ENCODE measurements at regions not wholly inside any gene's neighbourhood (a gene's known extent, or its start where the extent isn't known, plus 50 kb on each side); places are given as distances from the start of the nearest gene placed in this dataset.

DNA sequence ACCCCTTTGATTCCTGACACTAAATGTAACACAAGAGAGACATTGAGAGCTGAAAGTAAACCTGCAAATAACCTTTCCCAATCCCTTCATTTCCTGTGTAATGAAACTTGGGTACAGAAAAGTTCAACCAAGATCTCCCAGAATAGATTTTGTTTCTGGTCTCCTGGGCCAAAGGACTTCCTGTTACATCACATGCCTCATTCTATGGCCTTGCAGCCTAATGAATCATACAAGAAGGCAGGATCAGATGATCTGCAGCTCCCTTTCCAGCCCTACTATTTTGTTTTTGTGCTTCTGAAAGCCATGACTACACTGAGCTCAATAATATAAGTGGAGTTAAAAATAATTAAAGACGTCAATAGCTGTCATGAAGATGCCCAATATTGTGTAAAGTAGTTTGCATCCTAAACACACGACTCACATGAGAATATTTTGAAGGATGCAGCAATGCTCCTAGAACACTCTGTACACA is 73.4 kb upstream of the NOX3 start:
- CTCF ChIA-PET = interaction anchor here (0.6 to 2.6 kb wide), 15 partner anchors 8 to 571 kb away, joined by 3 to 20 read pairs (median 4); no protein-coding TSS in a partner anchor
- TF ChIP-seq, protein P1, sequence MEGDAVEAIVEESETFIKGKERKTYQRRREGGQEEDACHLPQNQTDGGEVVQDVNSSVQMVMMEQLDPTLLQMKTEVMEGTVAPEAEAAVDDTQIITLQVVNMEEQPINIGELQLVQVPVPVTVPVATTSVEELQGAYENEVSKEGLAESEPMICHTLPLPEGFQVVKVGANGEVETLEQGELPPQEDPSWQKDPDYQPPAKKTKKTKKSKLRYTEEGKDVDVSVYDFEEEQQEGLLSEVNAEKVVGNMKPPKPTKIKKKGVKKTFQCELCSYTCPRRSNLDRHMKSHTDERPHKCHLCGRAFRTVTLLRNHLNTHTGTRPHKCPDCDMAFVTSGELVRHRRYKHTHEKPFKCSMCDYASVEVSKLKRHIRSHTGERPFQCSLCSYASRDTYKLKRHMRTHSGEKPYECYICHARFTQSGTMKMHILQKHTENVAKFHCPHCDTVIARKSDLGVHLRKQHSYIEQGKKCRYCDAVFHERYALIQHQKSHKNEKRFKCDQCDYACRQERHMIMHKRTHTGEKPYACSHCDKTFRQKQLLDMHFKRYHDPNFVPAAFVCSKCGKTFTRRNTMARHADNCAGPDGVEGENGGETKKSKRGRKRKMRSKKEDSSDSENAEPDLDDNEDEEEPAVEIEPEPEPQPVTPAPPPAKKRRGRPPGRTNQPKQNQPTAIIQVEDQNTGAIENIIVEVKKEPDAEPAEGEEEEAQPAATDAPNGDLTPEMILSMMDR (IDR thresholded peaks at IDR 0.05; ENCODE audit: insufficient read depth, low read length, missing control alignments) = no peak
- no peak overlapping the region for H3K4me3 ChIP-seq (ENCODE audit: low read depth, low read length)
- DNase-seq (ENCODE audit: low read depth, low spot score) = peak; percentile 88
- POLR2A ChIA-PET = interaction anchor here (1.1 kb wide), 1 partner anchor 36 kb away, joined by 4 read pairs; no protein-coding TSS in a partner anchor

DNA sequence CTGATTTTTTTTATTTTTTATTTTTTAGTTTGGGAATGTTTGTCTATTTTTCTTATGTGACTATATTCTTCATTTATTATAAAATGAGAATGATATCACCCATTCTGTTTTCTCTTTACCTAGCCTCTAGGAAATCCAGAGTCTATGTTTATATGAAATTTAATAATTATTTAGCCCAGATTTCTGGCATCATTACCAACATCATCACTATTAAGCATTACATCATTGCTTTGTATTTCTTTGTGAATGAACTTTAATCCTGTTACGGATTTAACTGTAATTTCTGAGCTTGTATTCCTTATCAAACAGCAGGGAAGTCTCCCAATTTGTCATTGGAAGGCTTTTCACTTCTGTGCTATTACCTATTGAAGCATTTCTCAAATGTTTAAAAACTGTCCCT is 72.7 kb upstream of the NOX3 start:
- ChIA-PET POLR2A (no interaction called here), CTCF (interaction anchor here (1.0 to 2.6 kb wide), 10 partner anchors 9 to 200 kb away, joined by 3 to 20 read pairs (median 8); no protein-coding TSS in a partner anchor)

DNA sequence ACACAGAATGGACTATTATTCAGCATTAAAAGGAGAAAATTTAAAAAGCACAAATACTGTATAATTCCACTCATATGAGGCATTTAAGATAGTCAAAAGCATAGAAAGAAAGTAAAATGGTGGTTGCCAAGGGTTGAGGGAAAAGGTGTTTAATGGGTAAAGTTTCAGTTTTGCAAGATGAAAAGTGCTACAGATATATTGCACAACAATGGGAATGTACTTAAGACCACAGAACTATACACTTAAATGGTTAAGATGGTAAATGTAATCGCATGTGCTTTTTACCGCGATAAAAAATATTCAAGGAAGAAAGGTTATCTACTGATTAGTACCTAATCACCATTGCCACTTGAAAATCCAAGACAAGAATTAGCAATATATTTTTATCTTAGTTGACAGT is 71.8 kb upstream of the NOX3 start:
- CTCF ChIA-PET = interaction anchor here (2.6 kb wide), 1 partner anchor 187 kb away, joined by 20 read pairs; no protein-coding TSS in a partner anchor
- no peak overlapping the region for H3K4me3 ChIP-seq (ENCODE audit: low read depth, low read length)
- POLR2A ChIA-PET = no interaction called here
- no peak for DNase-seq (ENCODE audit: low read depth, low spot score)
- TF ChIP-seq, protein P1 (IDR thresholded peaks at IDR 0.05; ENCODE audit: insufficient read depth, low read length, missing control alignments) = no peak

More for the DNA sequence above, 72.7 kb upstream of the NOX3 start:
- no peak overlapping the region for H3K4me3 ChIP-seq (ENCODE audit: low read depth, low read length)
- DNase-seq (ENCODE audit: low read depth, low spot score) = no peak
- TF ChIP-seq, protein P1 (IDR thresholded peaks at IDR 0.05; ENCODE audit: insufficient read depth, low read length, missing control alignments) = no peak

DNA sequence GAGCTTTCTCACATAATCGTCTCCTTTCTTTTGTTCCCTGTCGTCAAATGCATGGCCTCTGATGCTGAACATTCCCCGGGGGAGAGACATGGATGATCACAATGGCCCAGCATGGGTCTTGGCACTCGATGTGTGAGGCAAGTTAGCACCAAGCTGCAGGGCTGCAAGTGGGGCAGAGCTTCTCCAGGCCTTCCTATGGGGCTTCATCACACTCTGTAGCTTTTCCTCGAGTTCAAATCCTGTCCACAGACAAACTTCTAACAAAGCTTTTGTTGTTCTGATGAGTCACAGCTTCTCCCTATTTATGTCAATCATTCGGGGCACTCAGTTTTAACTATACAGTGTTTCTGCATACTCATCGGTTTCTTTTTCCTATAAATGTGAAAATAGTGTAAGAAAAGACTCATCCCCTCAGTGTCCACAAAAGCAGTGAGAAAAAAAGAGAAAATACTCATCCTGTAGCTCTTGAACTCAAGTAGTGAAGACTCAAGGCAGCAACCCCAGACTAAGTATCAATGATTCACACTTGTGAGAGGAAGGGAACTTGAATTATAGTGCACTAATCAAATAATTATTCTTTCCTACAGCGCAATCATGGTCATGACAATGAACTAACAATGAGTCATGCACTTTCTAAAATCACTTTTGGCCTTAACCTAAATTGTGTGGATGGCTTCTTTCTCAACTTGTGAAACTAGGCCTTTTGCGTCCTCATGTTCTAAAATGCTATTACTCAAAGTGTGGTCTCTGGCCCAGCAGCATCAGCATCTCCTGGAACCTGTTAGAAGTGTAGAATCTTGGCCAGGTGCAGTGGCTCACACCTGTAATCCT is 68.4 kb upstream of the NOX3 start:
- TF ChIP-seq, protein P1 (IDR thresholded peaks at IDR 0.05; ENCODE audit: insufficient read depth, low read length, missing control alignments) = no peak
- ChIA-PET POLR2A (no interaction called here), CTCF (interaction anchor here (1.9 kb wide), 1 partner anchor 29 kb away, joined by 7 read pairs; no protein-coding TSS in a partner anchor)

DNA sequence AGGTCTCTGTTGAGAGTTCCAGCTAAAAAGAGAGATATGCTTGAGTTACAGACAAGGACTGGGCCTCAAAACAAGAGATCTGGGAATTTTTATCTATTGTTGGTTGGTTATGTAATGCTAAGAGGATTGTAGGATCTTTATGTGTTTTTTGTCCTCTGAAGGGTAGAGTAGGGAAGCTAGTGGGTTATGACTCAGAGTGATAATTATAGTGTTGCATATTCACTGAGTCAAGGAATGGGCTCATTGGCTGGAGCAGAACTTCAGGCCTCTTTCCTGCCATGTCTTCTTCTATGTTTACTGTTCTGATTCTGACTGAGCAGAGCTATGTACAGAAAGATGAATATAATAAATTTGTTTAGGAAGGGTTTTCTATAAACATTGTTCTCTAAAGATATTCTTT is 66.1 kb upstream of the NOX3 start:
- no peak overlapping the region for H3K4me3 ChIP-seq (ENCODE audit: low read depth, low read length)
- TF ChIP-seq, protein P1 (IDR thresholded peaks at IDR 0.05; ENCODE audit: insufficient read depth, low read length, missing control alignments) = no peak
- DNase-seq (ENCODE audit: low read depth, low spot score) = no peak
- POLR2A ChIA-PET = no interaction called here
- CTCF ChIA-PET = interaction anchor here (1.1 kb wide), 1 partner anchor 22 kb away, joined by 3 read pairs; no protein-coding TSS in a partner anchor

More for the DNA sequence above, 68.4 kb upstream of the NOX3 start:
- peak; percentile 24 for DNase-seq (ENCODE audit: low read depth, low spot score)
- no peak overlapping the region for H3K4me3 ChIP-seq (ENCODE audit: low read depth, low read length)

DNA sequence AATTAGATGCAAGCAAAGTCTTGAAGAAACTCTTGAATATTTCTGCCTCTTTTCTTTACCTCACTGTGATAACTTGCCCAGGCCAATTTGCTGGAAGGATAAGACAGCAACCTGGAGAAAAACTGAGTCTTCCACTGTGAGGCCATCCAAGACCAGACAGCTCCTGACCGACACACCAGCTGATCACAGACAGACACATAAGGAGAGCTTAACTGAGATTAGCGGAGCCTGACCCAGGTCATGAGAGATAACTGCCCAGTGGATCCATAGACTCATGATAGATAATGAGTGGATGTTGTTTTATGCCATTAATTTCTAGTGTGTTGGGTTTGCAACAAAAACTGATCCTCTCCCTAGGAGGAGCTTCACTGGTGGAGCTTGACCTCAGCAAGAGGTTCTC is 64.4 kb upstream of the NOX3 start:
- no peak overlapping the region for H3K4me3 ChIP-seq (ENCODE audit: low read depth, low read length)
- CTCF ChIA-PET = no interaction called here
- no peak for DNase-seq (ENCODE audit: low read depth, low spot score)
- POLR2A ChIA-PET = no interaction called here
- TF ChIP-seq, protein P1 (IDR thresholded peaks at IDR 0.05; ENCODE audit: insufficient read depth, low read length, missing control alignments) = no peak
